CD14-positive monocyte (primary cell): ENCODE measurements at regions not wholly inside any gene's neighbourhood (a gene's known extent, or its start where the extent isn't known, plus 50 kb on each side); places are given as distances from the start of the nearest gene placed in this dataset.

ENCODE experiments used
- DNase-seq, 3 donors: peaks; one replicate each; pipeline ENCODE4 v3.0.0-alpha.2; 2011 to 2022
- H2AFZ ChIP-seq: 2 replicates; pipeline ENCODE4 v1.6.0; 2012; ENCODE audit warnings: mild to moderate bottlenecking, low read depth, low read length, inconsistent platforms; ENCODE audit not compliant: insufficient read depth, poor library complexity, severe bottlenecking
- H3K27ac ChIP-seq, 2 donors: 1 replicate in 1 of 2; 2 replicates in 1 of 2; pipeline ENCODE4 v1.5.1; 2012 to 2013; ENCODE audit warnings: low read length in 2 of 2, control low read depth in 1 of 2, inconsistent platforms in 1 of 2, low read depth in 1 of 2, mild to moderate bottlenecking in 1 of 2
- H3K27me3 ChIP-seq, 2 donors: one replicate each; pipeline versions ENCODE4 v1.6.0 to v1.6.1; 2011 to 2013; ENCODE audit warnings: low read length in 2 of 2; ENCODE audit not compliant: control insufficient read depth in 2 of 2, insufficient read depth in 2 of 2
- H3K36me3 ChIP-seq, 2 donors: replicated peaks in 1 of 2; 1 replicate in 1 of 2; 2 replicates in 1 of 2; pipeline versions ENCODE4 v1.5.1 to v1.6.1; 2012 to 2013; ENCODE audit warnings: low read length in 2 of 2, control low read depth in 1 of 2, inconsistent platforms in 1 of 2, mild to moderate bottlenecking in 1 of 2; ENCODE audit not compliant: insufficient read depth in 2 of 2, control insufficient read depth in 1 of 2
- H3K4me1 ChIP-seq, 2 donors: 1 replicate in 1 of 2; 2 replicates in 1 of 2; pipeline versions ENCODE4 v1.5.1 to v1.6.1; 2012 to 2013; ENCODE audit warnings: low read length in 2 of 2, control low read depth in 1 of 2, inconsistent platforms in 1 of 2, mild to moderate bottlenecking in 1 of 2, moderate library complexity in 1 of 2; ENCODE audit not compliant: insufficient read depth in 2 of 2, control insufficient read depth in 1 of 2
- H3K4me2 ChIP-seq: replicated peaks from 2 replicates; pipeline ENCODE3; 2012; ENCODE audit warnings: low read length, moderate library complexity, mild to moderate bottlenecking; ENCODE audit not compliant: poor library complexity, severe bottlenecking; ENCODE audit errors: extremely low read depth
- H3K4me3 ChIP-seq, 3 experiments: fragments of 200-600 bp in 1 of 3; sonication (generic) in 1 of 3; replicated peaks in 1 of 3; 1 replicate in 2 of 3; 2 replicates in 1 of 3; pipeline ENCODE4 v1.5.1; 2011 to 2013; ENCODE audit warnings: low read length in 3 of 3, mild to moderate bottlenecking in 3 of 3, control low read depth in 2 of 3, low read depth in 2 of 3, inconsistent platforms in 1 of 3, moderate library complexity in 1 of 3
- H3K79me2 ChIP-seq: 2 replicates; pipeline ENCODE4 v1.6.0; 2012; ENCODE audit warnings: mild to moderate bottlenecking, control low read depth, inconsistent platforms, low read length, moderate library complexity; ENCODE audit not compliant: insufficient read depth
- H3K9ac ChIP-seq: 2 replicates; pipeline ENCODE4 v1.6.0; 2017; ENCODE audit warnings: low read length, mild to moderate bottlenecking; ENCODE audit not compliant: insufficient read depth, poor library complexity, severe bottlenecking
- H3K9me3 ChIP-seq, 2 donors: replicated peaks in 1 of 2; 1 replicate in 1 of 2; 2 replicates in 1 of 2; pipeline versions ENCODE4 v1.5.1 to v1.6.1; 2012 to 2013; ENCODE audit warnings: low read length in 2 of 2, control low read depth in 1 of 2; ENCODE audit not compliant: control insufficient read depth in 1 of 2, insufficient read depth in 1 of 2
- H4K20me1 ChIP-seq: 2 replicates; pipeline ENCODE4 v1.6.0; 2012; ENCODE audit warnings: mild to moderate bottlenecking, low read length, control low read depth, moderate library complexity; ENCODE audit not compliant: insufficient read depth
- H3K27ac Mint-ChIP-seq, 7 donors: one replicate each; pipeline ENCODE4 v1.8.0; 2020; ENCODE audit warnings: mild to moderate bottlenecking in 7 of 7, mixed read lengths in 7 of 7, moderate library complexity in 6 of 7, inconsistent platforms in 2 of 7
- H3K27me3 Mint-ChIP-seq, 3 donors: one replicate each; pipeline ENCODE4 v1.8.0; 2021 to 2022; ENCODE audit warnings: low read depth in 3 of 3, mild to moderate bottlenecking in 3 of 3, mixed read lengths in 3 of 3, moderate library complexity in 3 of 3, inconsistent platforms in 1 of 3
- H3K36me3 Mint-ChIP-seq, 2 donors: one replicate each; pipeline ENCODE4 v1.8.0; 2020; ENCODE audit warnings: mixed read lengths in 2 of 2, inconsistent platforms in 1 of 2, mild to moderate bottlenecking in 1 of 2
- H3K4me1 Mint-ChIP-seq: one replicate; pipeline ENCODE4 v1.8.0; 2020; ENCODE audit warnings: mild to moderate bottlenecking, mixed read lengths
- H3K4me3 Mint-ChIP-seq, 2 donors: one replicate each; pipeline ENCODE4 v1.8.0; 2020; ENCODE audit warnings: mild to moderate bottlenecking in 2 of 2, mixed read lengths in 2 of 2, moderate library complexity in 1 of 2
- H3K9me3 Mint-ChIP-seq, 7 donors: one replicate each; pipeline ENCODE4 v1.8.0; 2020 to 2022; ENCODE audit warnings: mixed read lengths in 7 of 7, mild to moderate bottlenecking in 6 of 7, moderate library complexity in 6 of 7, inconsistent platforms in 2 of 7
- whole genome bisulfite sequencing: methylation state at CpG from one replicate; pipeline ENCODE4 v1.1.5; 2013; ENCODE audit warnings: missing lambda C conversion rate; ENCODE audit not compliant: insufficient coverage; 5-methylcytosine and 5-hydroxymethylcytosine counted together
- intact Hi-C, 2 donors: fragments of 100-400 bp; cut with micrococcal nuclease; formaldehyde crosslinking; loops; one replicate each; pipeline versions ENCODE4 v1.15.0 to v1.15.1; 2023
- TF ChIP-seq, protein P1 (sequence below): fragments of 200-600 bp; IDR thresholded peaks from one replicate; pipeline ENCODE4 v1.8.0; 2022; ENCODE audit warnings: antibody characterized with exemption, mild to moderate bottlenecking

DNA sequence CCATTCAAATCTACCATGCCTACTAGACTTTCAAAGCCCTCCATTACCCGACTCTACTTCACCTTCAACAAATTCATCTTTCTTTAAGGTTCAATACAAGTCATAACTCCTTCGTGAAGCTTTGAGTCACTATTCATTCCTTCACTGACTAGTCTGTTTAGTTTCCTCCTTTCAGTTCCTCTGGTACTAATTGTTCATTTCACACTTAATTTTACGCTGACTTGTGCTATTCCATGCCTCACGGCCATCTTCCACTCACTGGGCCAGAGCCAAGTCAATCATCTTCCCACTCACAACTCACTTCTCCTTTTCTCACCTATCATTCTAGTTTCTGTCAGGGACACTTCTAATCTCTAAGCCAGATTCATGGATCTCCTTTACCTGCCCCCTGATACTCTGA is 136.2 kb downstream of the MTX2 start:
- no peak overlapping the region for H3K27ac ChIP-seq
- H3K9me3 ChIP-seq: no peaks in the 10 kb centered on the region
- H3K4me1 ChIP-seq: no peaks in the 10 kb centered on the region
- intact Hi-C loops: no loop called here
- no peak for DNase-seq
- H4K20me1 ChIP-seq: no peaks in the 10 kb centered on the region
- no peak overlapping the region for H3K4me3 ChIP-seq
- Mint-ChIP-seq H3K4me3 (no peak overlapping the region), H3K27me3 (peaks cover 6 to 7% (median 6%) of the 10 kb centered on the region in 3 donors), H3K27ac (no peak overlapping the region), H3K36me3 (no peaks in the 10 kb centered on the region), H3K4me1 (no peaks in the 10 kb centered on the region), H3K9me3 (peaks cover 0 to 5% (median 0%) of the 10 kb centered on the region in 7 donors)
- no peak overlapping the region for H2AFZ ChIP-seq
- H3K4me2 ChIP-seq: no peak overlapping the region
- no CpG with 5 or more reads among the region's 4 CpGs for WGBS
- no peak overlapping the region for H3K9ac ChIP-seq
- H3K36me3 ChIP-seq: no peaks in the 10 kb centered on the region
- peaks cover 0 to 4% of the 10 kb centered on the region in 2 donors for H3K27me3 ChIP-seq
- H3K79me2 ChIP-seq: no peaks in the 10 kb centered on the region
- TF ChIP-seq, protein P1, sequence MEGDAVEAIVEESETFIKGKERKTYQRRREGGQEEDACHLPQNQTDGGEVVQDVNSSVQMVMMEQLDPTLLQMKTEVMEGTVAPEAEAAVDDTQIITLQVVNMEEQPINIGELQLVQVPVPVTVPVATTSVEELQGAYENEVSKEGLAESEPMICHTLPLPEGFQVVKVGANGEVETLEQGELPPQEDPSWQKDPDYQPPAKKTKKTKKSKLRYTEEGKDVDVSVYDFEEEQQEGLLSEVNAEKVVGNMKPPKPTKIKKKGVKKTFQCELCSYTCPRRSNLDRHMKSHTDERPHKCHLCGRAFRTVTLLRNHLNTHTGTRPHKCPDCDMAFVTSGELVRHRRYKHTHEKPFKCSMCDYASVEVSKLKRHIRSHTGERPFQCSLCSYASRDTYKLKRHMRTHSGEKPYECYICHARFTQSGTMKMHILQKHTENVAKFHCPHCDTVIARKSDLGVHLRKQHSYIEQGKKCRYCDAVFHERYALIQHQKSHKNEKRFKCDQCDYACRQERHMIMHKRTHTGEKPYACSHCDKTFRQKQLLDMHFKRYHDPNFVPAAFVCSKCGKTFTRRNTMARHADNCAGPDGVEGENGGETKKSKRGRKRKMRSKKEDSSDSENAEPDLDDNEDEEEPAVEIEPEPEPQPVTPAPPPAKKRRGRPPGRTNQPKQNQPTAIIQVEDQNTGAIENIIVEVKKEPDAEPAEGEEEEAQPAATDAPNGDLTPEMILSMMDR: no peak

DNA sequence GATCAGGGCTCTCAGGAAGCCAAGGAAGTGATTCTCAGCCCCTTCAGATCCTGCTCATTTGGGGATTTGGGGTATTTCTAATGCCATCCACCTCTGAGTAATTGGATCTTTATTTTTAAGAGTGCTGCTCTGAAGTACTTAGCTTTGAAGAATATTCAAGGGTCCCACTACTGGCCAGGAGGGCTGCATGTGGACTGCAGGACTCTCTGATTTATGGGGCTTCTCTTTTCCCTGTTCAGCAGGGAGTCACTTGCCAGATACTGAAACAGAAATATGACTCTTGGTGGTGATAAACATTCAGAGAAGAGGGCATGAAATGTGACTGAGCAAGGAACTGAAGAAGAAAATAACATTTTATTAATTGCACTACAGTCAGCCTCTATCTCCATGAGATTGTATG is 138.5 kb downstream of the MTX2 start:
- Mint-ChIP-seq H3K4me1 (no peaks in the 10 kb centered on the region), H3K4me3 (no peak overlapping the region), H3K9me3 (peaks cover 0 to 5% (median 0%) of the 10 kb centered on the region in 7 donors), H3K27ac (no peak overlapping the region), H3K27me3 (peaks cover 6 to 9% (median 7%) of the 10 kb centered on the region in 3 donors), H3K36me3 (no peaks in the 10 kb centered on the region)
- intact Hi-C loops: no loop called here
- Histone ChIP-seq H3K9ac (no peak overlapping the region), H4K20me1 (no peaks in the 10 kb centered on the region), H3K4me2 (no peak overlapping the region), H3K27ac (no peak overlapping the region), H3K4me3 (no peak overlapping the region), H3K4me1 (no peaks in the 10 kb centered on the region), H2AFZ (no peak overlapping the region), H3K36me3 (no peaks in the 10 kb centered on the region), H3K27me3 (peaks cover 0 to 9% of the 10 kb centered on the region in 2 donors), H3K79me2 (no peaks in the 10 kb centered on the region), H3K9me3 (no peaks in the 10 kb centered on the region)
- no peak for DNase-seq
- TF ChIP-seq, protein P1: no peak
